Adipocyte (in vitro differentiated cells): ENCODE measurements at regions not wholly inside any gene's neighbourhood (a gene's known extent, or its start where the extent isn't known, plus 50 kb on each side); places are given as distances from the start of the nearest gene placed in this dataset.
"Not testable (repeated sequence)": the region's sequence is repeated elsewhere in the genome, so short reads cannot be mapped to it uniquely, and the experiment has no call there.

ENCODE experiments used
- DNase-seq: peaks from one replicate; pipeline ENCODE4 v3.0.0-alpha.2; 2015; ENCODE audit warnings: low read depth
- H3K27me3 ChIP-seq: replicated peaks from 2 replicates; pipeline ENCODE4 v1.7.0; 2013; ENCODE audit warnings: mild to moderate bottlenecking, low read length, moderate library complexity; ENCODE audit not compliant: control insufficient read depth, insufficient read depth
- H3K36me3 ChIP-seq: 2 replicates; pipeline ENCODE4 v1.7.0; 2013; ENCODE audit warnings: low read length, mild to moderate bottlenecking, moderate library complexity; ENCODE audit not compliant: control insufficient read depth, insufficient read depth, severe bottlenecking
- H3K4me1 ChIP-seq: 2 replicates; pipeline ENCODE4 v1.7.0; 2013; ENCODE audit warnings: mild to moderate bottlenecking, low read length, moderate library complexity; ENCODE audit not compliant: control insufficient read depth, insufficient read depth
- H3K4me3 ChIP-seq: 2 replicates; pipeline ENCODE4 v1.7.0; 2013; ENCODE audit warnings: mild to moderate bottlenecking, low read length, moderate library complexity
- H3K9ac ChIP-seq: 2 replicates; pipeline ENCODE4 v1.7.0; 2013; ENCODE audit warnings: mild to moderate bottlenecking, low read length, moderate library complexity
- H3K9me3 ChIP-seq: 2 replicates; pipeline ENCODE4 v1.7.0; 2013; ENCODE audit warnings: mild to moderate bottlenecking, low read length, moderate library complexity; ENCODE audit not compliant: control insufficient read depth

DNA sequence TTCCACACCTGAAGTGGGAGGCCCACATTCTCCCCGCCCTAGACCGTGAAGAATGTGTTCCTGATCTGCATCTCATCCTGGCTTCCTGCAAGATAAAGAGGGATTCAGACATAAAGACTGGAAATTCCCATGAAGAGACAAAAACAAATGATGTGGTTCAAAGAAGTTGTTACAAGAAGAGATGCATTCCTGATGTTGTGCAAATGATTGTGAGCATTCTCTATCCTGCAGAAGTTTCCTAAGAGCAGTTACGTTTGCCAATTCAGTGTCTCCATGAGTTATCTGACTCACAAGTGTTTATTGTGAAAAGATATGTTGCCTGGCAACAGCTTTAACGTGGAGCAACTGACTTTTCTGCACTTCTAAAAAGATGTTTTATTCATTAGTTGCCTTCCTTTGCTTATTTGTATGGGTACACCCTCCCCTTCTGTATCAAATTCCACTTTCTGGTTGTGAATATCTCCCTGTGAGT lies 107.8 kb downstream of the ZIC4 start:
- Histone ChIP-seq H3K27me3 (no peaks in the 10 kb centered on the region), H3K4me1 (peaks cover 5% of the 10 kb centered on the region), H3K9ac (no peak overlapping the region), H3K36me3 (no peaks in the 10 kb centered on the region), H3K9me3 (no peaks in the 10 kb centered on the region), H3K4me3 (no peak overlapping the region)
- DNase-seq = peak; percentile 99

DNA sequence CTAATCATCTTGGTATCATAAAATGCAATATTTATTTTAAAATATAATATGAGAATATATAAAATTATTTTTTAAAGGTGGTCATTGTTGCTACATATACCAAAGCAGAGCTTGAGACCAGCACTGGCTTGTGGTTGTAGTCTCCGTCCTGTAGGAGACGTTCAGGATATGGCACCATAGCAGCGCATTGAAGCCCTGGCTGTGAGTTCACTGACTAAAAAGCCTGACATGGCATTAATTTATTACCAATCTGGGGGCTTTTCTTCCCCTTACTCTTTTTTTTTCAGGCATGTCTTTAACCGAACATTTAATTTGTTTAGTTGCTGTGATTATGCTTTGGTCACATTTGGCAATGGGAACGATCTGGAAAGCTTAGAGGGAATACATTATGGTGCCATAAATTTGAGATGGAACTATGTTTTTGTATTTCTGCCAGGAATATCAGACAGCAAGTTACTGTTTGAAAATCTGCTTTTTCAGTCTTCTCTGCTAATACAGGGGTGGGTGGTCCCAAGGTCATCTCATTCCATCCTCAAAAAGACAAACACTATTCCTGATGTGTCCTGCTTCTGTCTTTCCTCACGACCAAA lies 108.5 kb downstream of the ZIC4 start:
- Histone ChIP-seq H3K9ac (no peak overlapping the region), H3K9me3 (no peaks in the 10 kb centered on the region), H3K4me1 (peaks cover 5% of the 10 kb centered on the region), H3K27me3 (no peaks in the 10 kb centered on the region), H3K36me3 (no peaks in the 10 kb centered on the region), H3K4me3 (no peak overlapping the region)
- DNase-seq = no peak

DNA sequence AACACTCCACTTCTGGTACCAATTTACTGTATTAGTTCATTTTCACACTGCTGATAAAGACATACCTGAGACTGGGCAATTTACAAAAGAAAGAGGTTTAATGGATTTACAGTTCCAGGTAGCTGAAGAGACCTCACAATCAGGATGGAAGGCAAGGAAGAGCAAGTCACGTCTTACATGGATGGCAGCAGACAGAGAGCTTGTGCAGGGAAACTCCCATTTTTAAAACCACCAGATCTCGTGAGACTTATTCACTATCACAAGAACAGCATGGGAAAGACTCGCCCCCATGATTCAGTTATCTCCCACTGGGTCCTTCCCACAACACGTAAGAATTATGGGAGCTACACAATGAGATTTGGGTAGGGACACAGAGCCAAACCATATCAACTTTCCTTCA lies 119.0 kb downstream of the ZIC4 start:
- not testable (repeated sequence) for H3K9ac ChIP-seq, H3K27me3 ChIP-seq, H3K9me3 ChIP-seq, H3K4me3 ChIP-seq, H3K4me1 ChIP-seq, H3K36me3 ChIP-seq, DNase-seq

DNA sequence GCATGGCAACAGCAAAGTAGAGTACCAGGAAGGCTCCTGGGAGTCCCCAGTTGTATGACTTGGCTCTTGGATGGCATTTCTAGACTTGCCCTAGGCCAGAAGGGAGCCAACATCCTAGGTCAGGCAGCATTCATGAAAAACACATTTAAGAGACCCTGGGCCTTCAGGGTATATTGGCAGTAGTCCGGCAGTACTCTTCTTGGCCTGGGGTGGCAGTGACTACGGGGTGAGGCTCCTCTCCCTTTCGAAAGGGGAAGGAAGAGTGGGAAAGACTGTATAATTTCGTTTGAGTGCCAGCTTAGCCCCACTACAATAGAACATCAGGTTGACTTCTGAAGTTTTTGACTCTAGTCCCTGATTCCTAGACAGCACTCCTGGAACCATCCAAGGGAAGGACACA lies 136.4 kb downstream of the ZIC4 start:
- Histone ChIP-seq H3K4me1 (no peaks in the 10 kb centered on the region), H3K4me3 (no peak overlapping the region)

DNA sequence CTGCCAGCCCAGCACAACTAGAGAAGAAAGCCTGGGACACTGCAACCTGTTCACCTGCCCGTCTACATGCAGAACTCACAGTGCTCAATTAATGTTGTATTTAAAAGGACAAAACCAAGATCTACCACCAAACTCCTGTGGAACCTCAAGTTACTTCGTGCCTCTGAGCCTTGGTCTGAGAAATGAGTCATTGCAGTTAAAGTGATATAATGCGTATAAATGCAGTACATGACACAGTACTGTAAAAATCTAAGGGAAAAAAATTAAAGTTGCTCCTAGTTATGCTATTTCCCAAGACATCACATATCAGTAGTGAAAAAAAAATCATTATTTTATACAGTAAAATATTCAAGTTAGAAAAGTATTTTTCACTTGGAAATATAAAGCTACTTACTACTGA lies 138.9 kb downstream of the ZIC4 start:
- no peak overlapping the region for H3K9ac ChIP-seq
- peak; percentile 15 for DNase-seq
- no peaks in the 10 kb centered on the region for H3K36me3 ChIP-seq
- H3K27me3 ChIP-seq = no peaks in the 10 kb centered on the region
- no peaks in the 10 kb centered on the region for H3K9me3 ChIP-seq
- H3K4me3 ChIP-seq = no peak overlapping the region
- H3K4me1 ChIP-seq = no peaks in the 10 kb centered on the region

More for the DNA sequence above, 136.4 kb downstream of the ZIC4 start:
- H3K27me3 ChIP-seq = no peaks in the 10 kb centered on the region
- H3K9ac ChIP-seq = no peak overlapping the region
- H3K9me3 ChIP-seq = peaks cover 10% of the 10 kb centered on the region
- no peak for DNase-seq
- H3K36me3 ChIP-seq = no peaks in the 10 kb centered on the region

DNA sequence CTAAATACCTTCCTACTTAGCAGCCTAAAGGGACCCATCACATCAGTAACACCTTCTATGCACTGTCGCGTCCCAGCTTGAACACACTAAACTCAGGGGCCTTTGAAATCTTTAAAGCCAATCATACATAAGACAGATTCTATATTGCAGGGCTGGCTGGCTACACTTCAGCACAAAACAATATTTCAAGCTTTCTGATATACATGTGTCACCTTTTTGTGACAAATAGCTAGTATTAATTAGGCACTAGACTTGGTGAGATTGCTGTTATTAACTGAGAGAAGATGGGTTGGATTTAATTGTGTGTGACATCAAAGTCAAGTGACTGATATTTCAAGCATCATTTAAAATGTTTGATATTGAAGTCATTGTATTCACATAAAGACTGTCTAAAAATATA lies 148.4 kb downstream of the ZIC4 start:
- H3K4me3 ChIP-seq = no peak overlapping the region
- H3K9ac ChIP-seq = no peak overlapping the region
- no peaks in the 10 kb centered on the region for H3K36me3 ChIP-seq
- H3K27me3 ChIP-seq = no peaks in the 10 kb centered on the region
- no peaks in the 10 kb centered on the region for H3K9me3 ChIP-seq
- no peak for DNase-seq
- H3K4me1 ChIP-seq = no peaks in the 10 kb centered on the region

DNA sequence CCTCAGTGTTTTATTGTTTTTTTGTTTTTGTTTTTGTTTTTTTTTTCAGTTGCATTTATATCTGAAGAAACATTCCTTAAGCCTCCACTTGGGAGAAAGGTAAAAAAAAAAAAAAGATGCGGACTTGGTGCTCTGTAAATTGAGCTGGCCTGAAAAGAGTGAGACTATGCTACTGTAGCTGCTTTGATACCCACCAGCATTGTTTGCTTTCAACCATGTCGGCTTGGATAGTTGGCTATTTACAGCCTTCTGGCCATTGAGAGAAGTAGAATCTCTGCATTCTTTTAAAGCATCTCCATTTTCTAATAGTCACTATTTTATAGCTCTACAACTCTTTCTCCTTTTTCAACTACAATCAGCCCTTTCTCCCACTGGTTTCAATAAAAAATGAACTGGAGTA lies 149.6 kb downstream of the ZIC4 start:
- H3K4me1 ChIP-seq = no peaks in the 10 kb centered on the region
- no peak overlapping the region for H3K9ac ChIP-seq
- no peak overlapping the region for H3K4me3 ChIP-seq
- no peaks in the 10 kb centered on the region for H3K27me3 ChIP-seq
- DNase-seq = no peak
- H3K9me3 ChIP-seq = no peaks in the 10 kb centered on the region
- H3K36me3 ChIP-seq = no peaks in the 10 kb centered on the region

DNA sequence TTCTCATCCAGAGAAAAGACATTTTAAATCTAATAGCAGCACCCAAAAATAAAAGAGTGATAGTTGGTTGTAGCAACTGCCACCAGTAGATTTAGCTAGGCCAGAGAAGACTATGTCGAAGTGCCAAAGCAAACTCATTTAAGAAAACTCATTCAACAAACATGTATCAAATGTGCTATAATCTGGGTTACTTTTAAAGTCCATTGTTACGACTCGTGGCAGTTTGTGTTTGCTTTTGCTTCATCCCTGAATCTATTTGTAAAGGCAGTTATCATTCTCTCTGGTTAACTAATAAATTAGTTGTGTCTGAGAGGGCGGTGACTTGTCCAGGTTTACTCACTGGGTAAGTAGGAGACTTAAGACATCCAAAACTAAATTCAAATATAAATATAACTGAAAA lies 159.4 kb downstream of the ZIC4 start:
- Histone ChIP-seq H3K9ac (no peak overlapping the region), H3K27me3 (no peaks in the 10 kb centered on the region)

DNA sequence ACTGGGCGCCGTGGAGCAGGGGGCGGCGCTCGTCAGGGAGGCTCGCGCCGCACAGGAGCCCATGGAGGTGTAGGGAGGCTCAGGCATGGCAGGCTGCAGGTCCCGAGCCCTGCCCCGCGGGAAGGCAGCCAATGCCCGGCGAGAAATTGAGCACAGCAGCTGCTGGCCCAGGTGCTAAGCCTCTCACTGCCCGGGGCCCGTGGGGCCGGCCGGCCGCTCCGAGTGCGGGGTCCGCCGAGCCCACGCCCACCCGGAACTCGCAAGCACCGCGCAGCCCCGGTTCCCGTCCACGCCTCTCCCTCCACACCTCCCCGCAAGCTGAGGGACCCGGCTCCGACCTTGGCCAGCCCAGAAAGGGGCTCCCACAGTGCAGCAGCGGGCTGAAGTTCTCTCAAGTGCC lies 160.7 kb downstream of the ZIC4 start:
- H3K27me3 ChIP-seq, H3K36me3 ChIP-seq, H3K4me3 ChIP-seq, H3K9ac ChIP-seq, H3K4me1 ChIP-seq, H3K9me3 ChIP-seq, DNase-seq: not testable (repeated sequence)

More for the DNA sequence above, 159.4 kb downstream of the ZIC4 start:
- Histone ChIP-seq H3K4me1 (no peaks in the 10 kb centered on the region), H3K9me3 (no peaks in the 10 kb centered on the region), H3K4me3 (no peak overlapping the region), H3K36me3 (no peaks in the 10 kb centered on the region)
- no peak for DNase-seq

DNA sequence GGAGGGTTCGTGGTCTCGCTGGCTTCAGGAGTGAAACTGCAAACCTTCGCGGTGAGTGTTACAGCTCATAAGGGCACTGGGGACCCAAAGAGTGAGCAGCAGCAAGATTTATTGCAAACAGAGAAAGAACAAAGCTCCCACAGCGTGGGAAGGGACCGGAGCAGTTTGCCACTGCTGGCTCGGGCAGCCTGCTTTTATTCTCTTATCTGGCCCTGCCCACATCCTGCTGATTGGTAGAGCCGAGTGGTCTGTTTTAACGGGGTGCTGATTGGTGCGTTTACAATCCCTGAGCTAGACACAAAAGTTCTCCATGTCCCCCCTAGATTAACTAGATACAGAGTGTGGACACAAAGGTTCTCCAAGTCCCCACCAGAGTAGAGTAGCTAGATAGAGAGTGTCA lies 161.3 kb downstream of the ZIC4 start:
- not testable (repeated sequence) for H3K36me3 ChIP-seq, H3K9ac ChIP-seq, H3K4me3 ChIP-seq, H3K27me3 ChIP-seq, DNase-seq, H3K9me3 ChIP-seq, H3K4me1 ChIP-seq

DNA sequence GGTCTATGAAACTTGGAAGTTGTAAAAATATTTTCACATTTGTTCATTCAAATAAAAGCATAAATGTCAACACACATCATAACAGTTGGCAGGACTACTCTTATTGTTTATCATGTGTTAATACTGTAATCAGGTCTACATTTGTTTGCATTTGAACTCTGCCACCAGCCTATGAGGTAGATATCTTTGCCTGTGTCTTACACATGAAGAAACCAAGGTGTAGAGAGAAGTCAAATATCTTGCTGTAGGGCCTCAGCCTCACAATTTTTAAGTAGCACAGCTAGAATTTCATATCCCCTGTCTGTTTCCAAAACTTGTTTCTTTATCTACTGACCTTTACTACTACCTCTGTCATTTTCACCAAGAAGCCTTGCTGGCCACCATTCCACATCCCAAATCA lies 161.9 kb downstream of the ZIC4 start:
- no peaks in the 10 kb centered on the region for H3K9me3 ChIP-seq
- no peak overlapping the region for H3K4me3 ChIP-seq
- H3K4me1 ChIP-seq = no peaks in the 10 kb centered on the region
- H3K36me3 ChIP-seq = no peaks in the 10 kb centered on the region
- no peak for DNase-seq
- no peak overlapping the region for H3K9ac ChIP-seq
- no peaks in the 10 kb centered on the region for H3K27me3 ChIP-seq

DNA sequence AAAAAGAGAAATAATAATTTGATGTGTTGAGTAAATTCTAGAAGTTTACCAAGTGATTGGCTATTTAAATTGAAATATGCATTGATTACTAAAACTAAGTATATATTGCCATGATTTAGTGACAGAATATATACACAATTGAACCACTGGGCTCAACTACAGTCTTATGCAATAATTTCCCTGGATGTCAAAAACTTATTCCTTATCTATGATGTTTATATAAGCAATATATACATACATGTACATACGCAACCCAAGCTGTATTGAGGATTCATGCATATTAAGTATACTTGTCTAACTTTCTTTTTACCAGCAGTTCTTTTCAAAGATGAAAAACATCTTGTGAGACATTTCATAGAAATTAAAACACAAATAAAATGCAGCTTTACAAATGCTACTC lies 165.8 kb downstream of the ZIC4 start:
- Histone ChIP-seq H3K4me3 (no peak overlapping the region), H3K4me1 (no peaks in the 10 kb centered on the region), H3K27me3 (no peaks in the 10 kb centered on the region), H3K36me3 (no peaks in the 10 kb centered on the region), H3K9me3 (no peaks in the 10 kb centered on the region), H3K9ac (no peak overlapping the region)
- DNase-seq = no peak
